HepG2 (cell line): ENCODE measurements at regions not wholly inside any gene's neighbourhood (a gene's known extent, or its start where the extent isn't known, plus 50 kb on each side); places are given as distances from the start of the nearest gene placed in this dataset.

Experiments
- ATAC-seq: fragments of 200-7000 bp; cut with Tn5 transposase; 3 replicates; pipeline ENCODE4 v1.9.1; 2020; ENCODE audit warnings: mild to moderate bottlenecking, moderate library complexity
- BruUV-seq: library from RNA; stranded (reverse); fragments of 400-500 nt; replicated peaks from 2 replicates; lab custom pipeline; 2021; lab: Mats Ljungman, UMichigan
- CTCF ChIA-PET: fragments of 300-600 bp; formaldehyde crosslinking; extraction: SDS; loops from one replicate; lab custom pipeline; 2021; ENCODE audit warnings: low total read pairs, inconsistent platforms, low intra/inter-chr PET ratio; lab: Yijun Ruan, JAX
- POLR2A ChIA-PET: fragments of 350-600 bp; sonication (Branson Sonifier 250); formaldehyde crosslinking; loops from one replicate; lab custom pipeline; 2020; ENCODE audit warnings: antibody characterized with exemption, inconsistent platforms; lab: Yijun Ruan, JAX
- DNase-seq: peaks from one replicate; pipeline ENCODE4 v3.0.0-alpha.2; 2015; ENCODE audit warnings: low spot score
- FAIRE-seq: peaks from 3 replicates; lab custom pipeline; 2011; peaks lifted over from hg19 to GRCh38; lab: Jason Lieb, UNC
- H2AFZ ChIP-seq: one replicate; pipeline ENCODE4 v1.6.1; 2011; ENCODE audit warnings: low read length, inconsistent platforms
- H3K27ac ChIP-seq: fragments of 300-600 bp; 3 replicates; pipeline ENCODE4 v1.8.0; 2011; ENCODE audit warnings: mixed run types, mild to moderate bottlenecking, mixed read lengths, low read length, inconsistent platforms; ENCODE audit not compliant: insufficient read depth; ENCODE audit errors: extremely low read length
- H3K27me3 ChIP-seq, 2 experiments: fragments of 200-600 bp in 1 of 2; 2 replicates in 1 of 2; 3 replicates in 1 of 2; pipeline versions ENCODE4 v1.6.0 to v1.8.0; 2011; ENCODE audit warnings: low read length in 2 of 2, mild to moderate bottlenecking in 2 of 2, moderate library complexity in 2 of 2, inconsistent platforms in 1 of 2; ENCODE audit not compliant: insufficient read depth in 2 of 2, control insufficient read depth in 1 of 2
- H3K36me3 ChIP-seq, 2 experiments: fragments of 200-600 bp in 1 of 2; replicated peaks in 1 of 2; 2 replicates in 1 of 2; 3 replicates in 1 of 2; pipeline versions ENCODE4 v1.5.1 to v1.8.0; 2011; ENCODE audit warnings: low read length in 2 of 2, inconsistent platforms in 1 of 2; ENCODE audit not compliant: insufficient read depth in 2 of 2, control insufficient read depth in 1 of 2
- H3K4me1 ChIP-seq: 2 replicates; pipeline ENCODE4 v1.5.1; 2012; ENCODE audit warnings: low read length, inconsistent platforms; ENCODE audit not compliant: insufficient read depth
- H3K4me2 ChIP-seq: 2 replicates; pipeline ENCODE4 v1.6.0; 2011; ENCODE audit warnings: low read depth, low read length, inconsistent platforms
- H3K4me3 ChIP-seq, 3 experiments: fragments of 200-600 bp in 1 of 3; sonication (generic), shearing (Covaris generic) in 1 of 3; replicated peaks in 1 of 3; 2 replicates each; pipeline ENCODE4 v1.5.1; 2011 to 2016; ENCODE audit warnings: low read length in 3 of 3, inconsistent platforms in 2 of 3, low read depth in 2 of 3, mild to moderate bottlenecking in 2 of 3, control low read depth in 1 of 3, mixed read lengths in 1 of 3; ENCODE audit not compliant: insufficient read depth in 1 of 3
- H3K79me2 ChIP-seq: one replicate; pipeline ENCODE4 v1.6.1; 2011; ENCODE audit warnings: low read length, inconsistent platforms; ENCODE audit not compliant: insufficient read depth
- H3K9ac ChIP-seq: 2 replicates; pipeline ENCODE4 v1.6.0; 2011; ENCODE audit warnings: mild to moderate bottlenecking, low read depth, low read length, inconsistent platforms; ENCODE audit not compliant: insufficient read depth
- H3K9me3 ChIP-seq: 2 replicates; pipeline ENCODE4 v1.5.1; 2012; ENCODE audit warnings: mild to moderate bottlenecking, low read length
- H4K20me1 ChIP-seq: 2 replicates; pipeline ENCODE4 v1.6.0; 2011; ENCODE audit warnings: inconsistent platforms, mild to moderate bottlenecking, low read length, moderate library complexity; ENCODE audit not compliant: insufficient read depth
- GPN1 ChIP-seq: sonication (generic); formaldehyde crosslinking; IDR thresholded peaks from 2 replicates; pipeline ENCODE4 v1.5.1; 2020; ENCODE audit warnings: missing genetic modification reagents, borderline replicate concordance
- HOXA3 ChIP-seq: sonication (generic); formaldehyde crosslinking; IDR thresholded peaks from 2 replicates; pipeline ENCODE4 v1.5.0; 2020; ENCODE audit warnings: missing genetic modification reagents
- STAG1 ChIP-seq: sonication (generic); formaldehyde crosslinking; IDR thresholded peaks from 2 replicates; pipeline ENCODE4 v1.4.0; 2020; ENCODE audit warnings: missing genetic modification reagents
- TOE1 ChIP-seq: sonication (generic); formaldehyde crosslinking; IDR thresholded peaks from 2 replicates; pipeline ENCODE4 v1.4.0; 2020; ENCODE audit warnings: mild to moderate bottlenecking, missing genetic modification reagents
- ZFP36 ChIP-seq: fragments of 150-350 bp; IDR thresholded peaks from 2 replicates; pipeline ENCODE4 v1.6.1; 2018; ENCODE audit warnings: borderline replicate concordance, low read length, low read depth; ENCODE audit not compliant: partially characterized antibody
- ZNF75D ChIP-seq: sonication (generic); formaldehyde crosslinking; IDR thresholded peaks from 2 replicates; pipeline ENCODE4 v1.8.1; 2023; ENCODE audit warnings: missing genetic modification reagents, mild to moderate bottlenecking, borderline replicate concordance
- WGBS: methylation state at CpG from one replicate; pipeline ENCODE4 v1.1.6; 2017; ENCODE audit warnings: low lambda C conversion rate; 5-methylcytosine and 5-hydroxymethylcytosine counted together
- in situ Hi-C: cut with HindIII; loops from 2 replicates; pipeline ENCODE4 v1.10.0; 2017; ENCODE audit warnings: low pct_unique_long_range_greater_than_20kb; ENCODE audit not compliant: extremely low pct_ligation_motif_present
- intact Hi-C: fragments of 100-400 bp; cut with micrococcal nuclease; formaldehyde crosslinking; loops from one replicate; pipeline ENCODE4 v1.10.0; 2022; ENCODE audit not compliant: unreplicated experiment
- TF ChIP-seq, protein P1 (sequence below): sonication (generic); formaldehyde crosslinking; IDR thresholded peaks from 2 replicates; pipeline ENCODE4 v1.4.0; 2020; ENCODE audit warnings: mild to moderate bottlenecking, missing genetic modification reagents
- TF ChIP-seq, protein P2 (sequence below): sonication (generic); formaldehyde crosslinking; IDR thresholded peaks from 2 replicates; pipeline ENCODE4 v1.8.1; 2023; ENCODE audit warnings: mild to moderate bottlenecking, missing genetic modification reagents, borderline replicate concordance
- TF ChIP-seq, protein P3 (sequence below): sonication (generic); formaldehyde crosslinking; IDR thresholded peaks from 2 replicates; pipeline ENCODE4 v1.4.0; 2020; ENCODE audit warnings: missing genetic modification reagents, mild to moderate bottlenecking, borderline replicate concordance
- TF ChIP-seq, protein P4 (sequence below): sonication (generic); formaldehyde crosslinking; IDR thresholded peaks from 2 replicates; pipeline ENCODE4 v1.5.1; 2020; ENCODE audit warnings: missing genetic modification reagents, mild to moderate bottlenecking, borderline replicate concordance

DNA sequence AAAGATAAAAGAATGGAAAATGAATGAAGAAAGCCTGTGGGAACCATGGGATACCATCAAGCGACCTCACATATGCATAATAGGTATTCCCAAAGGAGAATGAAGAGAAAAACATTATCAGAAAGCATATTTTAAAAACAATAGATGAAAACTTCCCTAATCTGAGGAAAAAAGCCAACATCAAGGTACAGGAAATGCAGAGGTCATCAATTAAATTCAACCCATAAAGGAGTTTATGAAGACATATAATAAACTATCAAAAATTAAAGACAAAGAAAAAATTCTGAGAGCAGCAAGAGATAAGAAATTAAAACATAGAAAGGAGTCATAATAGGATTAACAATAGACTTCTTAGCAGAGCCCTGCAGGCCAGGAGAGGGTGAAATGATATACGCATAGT, 397.5 kb downstream of the GPM6A start (continued):
- TF ChIP-seq, protein P1, sequence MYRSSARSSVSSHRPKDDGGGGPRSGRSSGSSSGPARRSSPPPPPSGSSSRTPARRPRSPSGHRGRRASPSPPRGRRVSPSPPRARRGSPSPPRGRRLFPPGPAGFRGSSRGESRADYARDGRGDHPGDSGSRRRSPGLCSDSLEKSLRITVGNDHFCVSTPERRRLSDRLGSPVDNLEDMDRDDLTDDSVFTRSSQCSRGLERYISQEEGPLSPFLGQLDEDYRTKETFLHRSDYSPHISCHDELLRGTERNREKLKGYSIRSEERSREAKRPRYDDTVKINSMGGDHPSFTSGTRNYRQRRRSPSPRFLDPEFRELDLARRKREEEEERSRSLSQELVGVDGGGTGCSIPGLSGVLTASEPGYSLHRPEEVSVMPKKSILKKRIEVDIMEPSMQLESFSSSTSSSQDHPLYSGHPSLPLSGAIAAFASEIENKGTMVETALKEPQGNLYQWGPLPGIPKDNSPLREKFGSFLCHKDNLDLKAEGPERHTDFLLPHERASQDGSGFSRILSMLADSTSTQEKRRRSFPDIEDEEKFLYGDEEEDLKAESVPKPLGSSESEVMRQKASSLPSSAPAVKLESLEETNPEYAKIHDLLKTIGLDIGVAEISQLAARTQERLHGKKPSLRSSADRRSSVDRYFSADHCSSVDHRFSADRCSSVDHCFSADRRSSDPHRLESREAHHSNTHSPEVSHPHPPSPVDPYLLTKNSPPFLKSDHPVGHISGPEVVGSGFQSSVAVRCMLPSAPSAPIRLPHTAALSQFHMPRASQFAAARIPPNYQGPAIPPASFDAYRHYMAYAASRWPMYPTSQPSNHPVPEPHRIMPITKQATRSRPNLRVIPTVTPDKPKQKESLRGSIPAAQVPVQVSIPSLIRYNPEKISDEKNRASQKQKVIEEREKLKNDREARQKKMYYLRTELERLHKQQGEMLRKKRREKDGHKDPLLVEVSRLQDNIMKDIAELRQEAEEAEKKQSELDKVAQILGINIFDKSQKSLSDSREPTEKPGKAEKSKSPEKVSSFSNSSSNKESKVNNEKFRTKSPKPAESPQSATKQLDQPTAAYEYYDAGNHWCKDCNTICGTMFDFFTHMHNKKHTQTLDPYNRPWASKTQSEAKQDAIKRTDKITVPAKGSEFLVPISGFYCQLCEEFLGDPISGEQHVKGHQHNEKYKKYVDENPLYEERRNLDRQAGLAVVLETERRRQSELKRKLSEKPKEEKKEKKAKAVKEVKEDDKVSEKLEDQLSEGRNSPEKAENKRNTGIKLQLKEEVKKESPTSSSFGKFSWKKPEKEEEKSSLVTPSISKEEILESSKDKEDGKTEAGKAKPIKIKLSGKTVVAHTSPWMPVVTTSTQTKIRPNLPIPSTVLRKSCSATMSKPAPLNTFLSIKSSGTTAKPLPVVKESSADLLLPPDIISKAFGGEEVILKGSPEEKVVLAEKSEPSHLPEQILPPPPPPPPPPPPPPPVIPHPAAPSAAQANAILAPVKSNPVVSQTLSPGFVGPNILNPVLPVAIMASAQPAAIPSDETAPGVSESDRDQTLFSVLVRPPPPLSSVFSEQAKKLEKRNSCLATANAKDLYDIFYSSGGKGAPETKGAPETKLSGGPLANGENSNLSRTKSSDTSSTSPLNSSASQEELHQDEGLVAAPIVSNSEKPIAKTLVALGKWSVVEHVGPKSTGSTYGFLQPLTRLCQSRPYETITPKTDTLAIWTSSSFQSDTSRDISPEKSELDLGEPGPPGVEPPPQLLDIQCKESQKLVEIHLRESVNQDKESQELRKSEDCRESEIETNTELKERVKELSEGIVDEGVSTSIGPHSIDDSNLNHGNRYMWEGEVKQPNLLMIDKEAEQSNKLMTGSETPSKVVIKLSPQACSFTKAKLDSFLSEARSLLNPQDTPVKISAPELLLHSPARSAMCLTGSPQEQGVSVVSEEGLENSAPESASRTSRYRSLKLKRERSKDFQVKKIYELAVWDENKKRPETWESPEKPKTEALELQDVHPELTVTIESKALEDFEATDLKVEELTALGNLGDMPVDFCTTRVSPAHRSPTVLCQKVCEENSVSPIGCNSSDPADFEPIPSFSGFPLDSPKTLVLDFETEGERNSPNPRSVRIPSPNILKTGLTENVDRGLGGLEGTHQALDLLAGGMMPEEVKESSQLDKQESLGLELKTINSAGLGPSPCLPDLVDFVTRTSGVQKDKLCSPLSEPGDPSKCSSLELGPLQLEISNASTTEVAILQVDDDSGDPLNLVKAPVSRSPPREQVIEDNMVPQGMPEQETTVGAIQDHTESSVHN (CRISPR knock-in tag) = no peak
- TF ChIP-seq ZFP36 (no peak), TOE1 (CRISPR knock-in tag) (no peak), GPN1 (CRISPR knock-in tag) (no peak), ZNF75D (CRISPR knock-in tag) (no peak)

DNA sequence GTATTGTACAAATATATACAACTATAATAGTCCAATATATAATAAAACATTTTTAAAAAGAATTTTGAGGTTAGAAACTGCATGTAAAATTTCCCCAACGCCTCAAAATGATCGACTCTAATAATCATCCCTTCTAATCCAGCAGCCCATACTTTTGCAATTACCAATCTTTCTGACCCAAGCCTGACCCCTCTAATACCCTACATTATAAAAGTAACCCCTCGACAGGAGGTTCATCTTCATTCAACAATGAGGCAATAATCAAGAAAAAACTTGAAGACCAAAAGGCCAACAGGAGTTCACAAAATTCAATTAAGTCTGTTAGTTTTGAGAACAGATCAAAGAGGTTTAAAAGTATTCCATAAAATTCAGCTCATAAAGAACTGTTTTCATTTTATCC, 393.5 kb downstream of the GPM6A start:
- no peak overlapping the region for H3K9ac ChIP-seq
- in situ Hi-C loops = no loop called here
- no peak overlapping the region for H3K4me3 ChIP-seq
- FAIRE-seq = no peak
- H3K9me3 ChIP-seq = peaks cover 63% of the 10 kb centered on the region
- intact Hi-C loops = no loop called here
- H3K79me2 ChIP-seq = no peaks in the 10 kb centered on the region
- no peak for ATAC-seq
- no peak overlapping the region for H3K4me2 ChIP-seq
- WGBS = 9% methylated on average over 3 of the region's 3 CpGs
- H3K27me3 ChIP-seq = no peaks in the 10 kb centered on the region
- TF ChIP-seq STAG1 (CRISPR knock-in tag) (no peak), HOXA3 (CRISPR knock-in tag) (no peak)
- TF ChIP-seq, protein P2, sequence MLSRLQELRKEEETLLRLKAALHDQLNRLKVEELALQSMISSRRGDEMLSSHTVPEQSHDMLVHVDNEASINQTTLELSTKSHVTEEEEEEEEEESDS (CRISPR knock-in tag) = no peak
- TF ChIP-seq, protein P3, sequence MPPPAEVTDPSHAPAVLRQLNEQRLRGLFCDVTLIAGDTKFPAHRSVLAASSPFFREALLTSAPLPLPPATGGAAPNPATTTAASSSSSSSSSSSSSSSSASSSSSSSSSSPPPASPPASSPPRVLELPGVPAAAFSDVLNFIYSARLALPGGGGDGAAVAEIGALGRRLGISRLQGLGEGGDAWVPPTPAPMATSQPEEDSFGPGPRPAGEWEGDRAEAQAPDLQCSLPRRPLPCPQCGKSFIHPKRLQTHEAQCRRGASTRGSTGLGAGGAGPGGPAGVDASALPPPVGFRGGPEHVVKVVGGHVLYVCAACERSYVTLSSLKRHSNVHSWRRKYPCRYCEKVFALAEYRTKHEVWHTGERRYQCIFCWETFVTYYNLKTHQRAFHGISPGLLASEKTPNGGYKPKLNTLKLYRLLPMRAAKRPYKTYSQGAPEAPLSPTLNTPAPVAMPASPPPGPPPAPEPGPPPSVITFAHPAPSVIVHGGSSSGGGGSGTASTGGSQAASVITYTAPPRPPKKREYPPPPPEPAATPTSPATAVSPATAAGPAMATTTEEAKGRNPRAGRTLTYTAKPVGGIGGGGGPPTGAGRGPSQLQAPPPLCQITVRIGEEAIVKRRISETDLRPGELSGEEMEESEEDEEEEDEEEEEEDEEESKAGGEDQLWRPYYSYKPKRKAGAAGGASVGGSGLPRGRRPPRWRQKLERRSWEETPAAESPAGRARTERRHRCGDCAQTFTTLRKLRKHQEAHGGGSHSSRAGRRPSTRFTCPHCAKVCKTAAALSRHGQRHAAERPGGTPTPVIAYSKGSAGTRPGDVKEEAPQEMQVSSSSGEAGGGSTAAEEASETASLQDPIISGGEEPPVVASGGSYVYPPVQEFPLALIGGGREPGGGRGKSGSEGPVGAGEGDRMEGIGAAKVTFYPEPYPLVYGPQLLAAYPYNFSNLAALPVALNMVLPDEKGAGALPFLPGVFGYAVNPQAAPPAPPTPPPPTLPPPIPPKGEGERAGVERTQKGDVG (CRISPR knock-in tag) = no peak
- TF ChIP-seq, protein P4, sequence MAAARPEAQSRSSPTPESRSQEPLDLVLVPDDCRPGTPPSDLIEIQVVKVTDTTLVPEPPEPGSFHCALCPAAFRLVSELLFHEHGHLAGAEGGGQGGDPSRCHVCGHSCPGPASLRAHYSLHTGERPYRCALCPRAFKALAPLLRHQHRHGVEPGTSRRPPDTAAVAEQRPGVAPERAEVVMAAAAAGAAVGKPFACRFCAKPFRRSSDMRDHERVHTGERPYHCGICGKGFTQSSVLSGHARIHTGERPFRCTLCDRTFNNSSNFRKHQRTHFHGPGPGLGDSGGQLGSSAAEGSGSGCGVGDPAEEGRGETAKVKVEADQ (CRISPR knock-in tag) = no peak
- TF ChIP-seq, all 625 proteins: peak for 0
- H2AFZ ChIP-seq = no peak overlapping the region
- POLR2A ChIA-PET = no interaction called here
- no peak overlapping the region for H3K27ac ChIP-seq
- no TSS peak for BruUV-seq
- H3K36me3 ChIP-seq = no peaks in the 10 kb centered on the region
- no peak for DNase-seq
- H4K20me1 ChIP-seq = no peaks in the 10 kb centered on the region
- CTCF ChIA-PET = no interaction called here
- H3K4me1 ChIP-seq = no peaks in the 10 kb centered on the region
